Trophoblast cell (in vitro differentiated cells and primary cell): ENCODE measurements at regions not wholly inside any gene's neighbourhood (a gene's known extent, or its start where the extent isn't known, plus 50 kb on each side); places are given as distances from the start of the nearest gene placed in this dataset.

Source experiments
- DNase-seq, 2 donors: peaks; one replicate each; pipeline ENCODE4 v3.0.0-alpha.2; 2016
- H2AFZ ChIP-seq: 2 replicates; pipeline ENCODE4 v1.6.1; 2013; ENCODE audit warnings: low read length, moderate library complexity, mild to moderate bottlenecking; ENCODE audit not compliant: insufficient read depth, poor library complexity
- H2AK5ac ChIP-seq: 2 replicates; pipeline ENCODE4 v1.6.1; 2013; ENCODE audit warnings: mild to moderate bottlenecking, low read length
- H2BK120ac ChIP-seq: 2 replicates; pipeline ENCODE4 v1.6.1; 2013; ENCODE audit warnings: low read length, mild to moderate bottlenecking, moderate library complexity; ENCODE audit not compliant: insufficient read depth, poor library complexity
- H2BK12ac ChIP-seq: 2 replicates; pipeline ENCODE4 v1.6.1; 2013; ENCODE audit warnings: mild to moderate bottlenecking, low read length, moderate library complexity
- H2BK5ac ChIP-seq: 2 replicates; pipeline ENCODE4 v1.6.1; 2013; ENCODE audit warnings: low read length, low read depth, moderate library complexity, mild to moderate bottlenecking; ENCODE audit not compliant: poor library complexity
- H3K14ac ChIP-seq: 2 replicates; pipeline ENCODE4 v1.6.1; 2013; ENCODE audit warnings: mild to moderate bottlenecking, low read length
- H3K18ac ChIP-seq: 2 replicates; pipeline ENCODE4 v1.6.1; 2013; ENCODE audit warnings: mild to moderate bottlenecking, low read length
- H3K23ac ChIP-seq: 2 replicates; pipeline ENCODE4 v1.6.1; 2013; ENCODE audit warnings: low read length
- H3K27ac ChIP-seq: 2 replicates; pipeline ENCODE4 v1.5.1; 2013; ENCODE audit warnings: low read depth, mild to moderate bottlenecking, inconsistent platforms, low read length, moderate library complexity
- H3K27me3 ChIP-seq: 2 replicates; pipeline ENCODE4 v1.6.1; 2013; ENCODE audit warnings: inconsistent platforms, mild to moderate bottlenecking, low read length, moderate library complexity; ENCODE audit not compliant: insufficient read depth
- H3K36me3 ChIP-seq, 2 experiments: 1 replicate in 1 of 2; 2 replicates in 1 of 2; pipeline ENCODE4 v1.6.1; 2013; ENCODE audit warnings: low read length in 2 of 2, mild to moderate bottlenecking in 2 of 2, moderate library complexity in 1 of 2; ENCODE audit not compliant: insufficient read depth in 2 of 2, control insufficient read depth in 1 of 2
- H3K4ac ChIP-seq: 2 replicates; pipeline ENCODE4 v1.6.1; 2013; ENCODE audit warnings: low read depth, mild to moderate bottlenecking, low read length, moderate library complexity
- H3K4me1 ChIP-seq, 2 experiments: 1 replicate in 1 of 2; 2 replicates in 1 of 2; pipeline ENCODE4 v1.6.1; 2013; ENCODE audit warnings: low read length in 2 of 2, mild to moderate bottlenecking in 2 of 2, moderate library complexity in 1 of 2; ENCODE audit not compliant: insufficient read depth in 2 of 2, control insufficient read depth in 1 of 2
- H3K4me2 ChIP-seq: 2 replicates; pipeline ENCODE4 v1.6.1; 2013; ENCODE audit warnings: inconsistent platforms, mild to moderate bottlenecking, low read length, moderate library complexity
- H3K4me3 ChIP-seq: 2 replicates; pipeline ENCODE4 v1.5.1; 2013; ENCODE audit warnings: mild to moderate bottlenecking, low read depth, low read length, inconsistent platforms
- H3K79me1 ChIP-seq: one replicate; pipeline ENCODE4 v1.6.1; 2013; ENCODE audit warnings: low read length
- H3K79me2 ChIP-seq: 2 replicates; pipeline ENCODE4 v1.6.1; 2013; ENCODE audit warnings: low read length, mild to moderate bottlenecking; ENCODE audit not compliant: control insufficient read depth, insufficient read depth, poor library complexity
- H3K9ac ChIP-seq: 2 replicates; pipeline ENCODE4 v1.6.1; 2013; ENCODE audit warnings: mild to moderate bottlenecking, low read length
- H3K9me3 ChIP-seq: 2 replicates; pipeline ENCODE4 v1.6.1; 2013; ENCODE audit warnings: low read depth, mild to moderate bottlenecking, control low read depth, inconsistent platforms, low read length; ENCODE audit not compliant: insufficient read depth
- H4K12ac ChIP-seq: 2 replicates; pipeline ENCODE4 v1.6.1; 2013; ENCODE audit warnings: low read depth, mild to moderate bottlenecking, low read length, moderate library complexity
- H4K8ac ChIP-seq: 2 replicates; pipeline ENCODE4 v1.6.1; 2013; ENCODE audit warnings: low read depth, mild to moderate bottlenecking, low read length, moderate library complexity
- H4K91ac ChIP-seq: one replicate; pipeline ENCODE4 v1.6.1; 2013; ENCODE audit warnings: low read depth, mild to moderate bottlenecking, low read length, moderate library complexity
- WGBS: extraction: QIAGEN DNeasy Blood & Tissue Kit; methylation state at CpG from one replicate; pipeline ENCODE4 v1.1.7; 2013; ENCODE audit warnings: missing lambda C conversion rate; ENCODE audit not compliant: insufficient read length, insufficient coverage; ENCODE audit errors: extremely low coverage; 5-methylcytosine and 5-hydroxymethylcytosine counted together

DNA sequence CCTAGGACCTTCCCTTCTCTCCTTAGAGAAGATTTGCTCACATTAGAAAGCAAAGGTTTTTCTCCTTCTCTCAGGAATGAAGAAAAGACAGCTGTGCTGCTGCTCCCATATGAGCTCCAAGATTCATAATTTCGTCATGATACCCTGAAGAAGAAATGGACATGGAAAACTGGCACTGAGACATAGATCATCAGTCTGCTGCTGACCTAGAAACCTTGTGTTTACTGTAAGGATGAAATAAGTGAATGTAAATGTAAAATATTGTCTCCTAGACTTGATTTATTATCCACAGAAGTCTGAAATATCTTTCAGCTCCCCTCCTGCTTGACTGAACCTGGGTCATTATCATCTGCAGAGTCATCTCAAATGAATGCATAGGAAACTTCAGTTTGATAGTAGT lies 77.9 kb downstream of the ZC3H11B start:
- no peak overlapping the region for H3K9ac ChIP-seq
- no peak overlapping the region for H4K91ac ChIP-seq
- no peak overlapping the region for H3K4ac ChIP-seq
- H3K4me2 ChIP-seq, result no peak overlapping the region
- peak overlapping the region; percentile 22 for H3K27ac ChIP-seq
- H3K79me2 ChIP-seq, result no peaks in the 10 kb centered on the region
- H3K27me3 ChIP-seq, result no peaks in the 10 kb centered on the region
- peaks cover 0 to 8% of the 10 kb centered on the region in 2 experiments for H3K4me1 ChIP-seq
- peak overlapping the region; percentile 40 for H2BK5ac ChIP-seq
- H4K12ac ChIP-seq, result no peak overlapping the region
- no peak overlapping the region for H2BK12ac ChIP-seq
- H2BK120ac ChIP-seq, result no peak overlapping the region
- WGBS, result no CpG with 5 or more reads among the region's 1 CpG
- no peak overlapping the region for H4K8ac ChIP-seq
- no peak for DNase-seq
- H3K14ac ChIP-seq, result no peak overlapping the region
- no peak overlapping the region for H2AFZ ChIP-seq
- H3K9me3 ChIP-seq, result no peaks in the 10 kb centered on the region
- H2AK5ac ChIP-seq, result no peak overlapping the region
- H3K79me1 ChIP-seq, result peaks cover 12% of the 10 kb centered on the region
- no peak overlapping the region for H3K23ac ChIP-seq
- no peak overlapping the region for H3K18ac ChIP-seq
- H3K36me3 ChIP-seq, result no peaks in the 10 kb centered on the region
- H3K4me3 ChIP-seq, result no peak overlapping the region

DNA sequence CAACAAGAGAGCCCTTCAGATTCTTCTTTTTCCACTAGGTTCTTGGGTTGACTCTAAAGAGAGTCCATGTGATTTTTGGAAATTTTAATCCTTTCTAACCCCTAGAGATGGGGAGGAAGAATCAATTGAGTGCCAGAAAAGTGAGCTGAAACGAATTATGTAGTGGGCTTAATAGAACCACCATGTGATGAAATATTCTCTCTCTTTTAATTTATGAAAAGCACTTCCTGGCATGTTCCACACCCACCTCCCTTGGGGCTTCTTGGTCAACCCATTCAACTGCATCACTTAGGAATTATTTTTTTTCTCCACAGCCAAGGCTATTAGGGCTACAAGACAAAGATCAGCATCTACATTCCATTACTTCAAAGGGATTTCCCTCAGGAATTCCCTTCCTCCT lies 79.6 kb downstream of the ZC3H11B start:
- H3K9me3 ChIP-seq, result no peaks in the 10 kb centered on the region
- no peaks in the 10 kb centered on the region for H3K79me2 ChIP-seq
- no peak overlapping the region for H3K4me3 ChIP-seq
- H3K79me1 ChIP-seq, result peaks cover 9% of the 10 kb centered on the region
- H2BK12ac ChIP-seq, result no peak overlapping the region
- H3K4ac ChIP-seq, result no peak overlapping the region
- no peak overlapping the region for H3K18ac ChIP-seq
- no peak overlapping the region for H4K8ac ChIP-seq
- peaks cover 0 to 8% of the 10 kb centered on the region in 2 experiments for H3K4me1 ChIP-seq
- no peak overlapping the region for H3K14ac ChIP-seq
- no peak overlapping the region for H4K91ac ChIP-seq
- H2BK5ac ChIP-seq, result no peak overlapping the region
- no peak overlapping the region for H3K27ac ChIP-seq
- no peak overlapping the region for H3K23ac ChIP-seq
- WGBS, result no CpG with 5 or more reads among the region's 1 CpG
- H4K12ac ChIP-seq, result no peak overlapping the region
- DNase-seq, result peak in 1 of 2 donors; percentile 24
- H2AFZ ChIP-seq, result no peak overlapping the region
- no peaks in the 10 kb centered on the region for H3K36me3 ChIP-seq
- H3K4me2 ChIP-seq, result no peak overlapping the region
- no peak overlapping the region for H3K9ac ChIP-seq
- no peaks in the 10 kb centered on the region for H3K27me3 ChIP-seq
- H2BK120ac ChIP-seq, result no peak overlapping the region
- no peak overlapping the region for H2AK5ac ChIP-seq

DNA sequence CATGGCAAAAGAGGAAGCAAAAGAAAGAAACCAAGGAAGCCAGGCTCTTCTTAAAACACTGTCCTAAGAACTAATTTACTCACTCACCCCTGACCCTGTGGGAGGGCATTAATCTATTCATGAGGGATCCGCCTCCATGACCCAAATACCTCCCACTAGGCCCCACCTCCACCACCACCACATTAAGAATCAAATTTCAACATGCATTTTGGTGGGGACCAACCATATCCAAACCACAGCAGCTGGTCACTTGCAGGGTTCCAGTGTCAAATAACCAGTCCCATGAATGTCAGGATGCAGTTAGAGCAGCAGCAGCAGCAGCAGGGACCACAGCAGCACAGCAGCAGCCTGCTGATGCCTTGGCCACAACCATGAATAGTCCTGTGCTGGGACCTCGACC lies 83.8 kb downstream of the ZC3H11B start:
- H3K9ac ChIP-seq, result no peak overlapping the region
- peak overlapping the region; percentile 13 for H4K91ac ChIP-seq
- no peak overlapping the region for H3K18ac ChIP-seq
- no peaks in the 10 kb centered on the region for H3K79me1 ChIP-seq
- H2AK5ac ChIP-seq, result no peak overlapping the region
- peaks cover 0 to 2% of the 10 kb centered on the region in 2 experiments for H3K4me1 ChIP-seq
- H3K4ac ChIP-seq, result no peak overlapping the region
- H3K36me3 ChIP-seq, result no peaks in the 10 kb centered on the region
- no peak overlapping the region for H2AFZ ChIP-seq
- no peak overlapping the region for H2BK5ac ChIP-seq
- H4K8ac ChIP-seq, result no peak overlapping the region
- H2BK12ac ChIP-seq, result no peak overlapping the region
- H2BK120ac ChIP-seq, result no peak overlapping the region
- H3K14ac ChIP-seq, result no peak overlapping the region
- H3K4me2 ChIP-seq, result no peak overlapping the region
- H3K27me3 ChIP-seq, result no peaks in the 10 kb centered on the region
- H3K23ac ChIP-seq, result no peak overlapping the region
- no peak overlapping the region for H4K12ac ChIP-seq
- no peak overlapping the region for H3K27ac ChIP-seq
- WGBS, result no CpG with 5 or more reads among the region's 2 CpGs
- no peaks in the 10 kb centered on the region for H3K9me3 ChIP-seq
- no peaks in the 10 kb centered on the region for H3K79me2 ChIP-seq
- no peak for DNase-seq
- no peak overlapping the region for H3K4me3 ChIP-seq

DNA sequence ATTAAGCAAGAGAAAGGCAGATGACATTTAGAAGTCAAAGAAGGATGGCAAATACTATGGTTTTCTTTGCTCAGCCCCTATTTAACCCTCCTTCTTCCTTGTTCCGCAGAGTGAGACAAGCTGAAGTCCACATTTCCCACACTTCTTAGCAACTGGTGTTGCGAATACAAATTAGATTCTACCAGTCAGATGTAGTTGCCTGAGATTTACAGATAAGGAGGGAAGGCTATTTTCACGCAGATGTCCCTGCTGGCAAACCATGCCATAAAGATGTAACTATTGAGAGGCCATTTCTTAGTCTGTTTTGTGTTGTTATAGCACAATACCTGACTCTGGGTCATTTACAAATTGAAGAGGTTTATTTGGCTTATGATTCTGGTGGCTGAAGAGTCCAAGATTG lies 84.3 kb downstream of the ZC3H11B start:
- no CpG with 5 or more reads among the region's 3 CpGs for WGBS
- Histone ChIP-seq H3K36me3 (no peaks in the 10 kb centered on the region), H2BK5ac (no peak overlapping the region), H3K79me1 (no peaks in the 10 kb centered on the region), H4K91ac (no peak overlapping the region), H3K79me2 (no peaks in the 10 kb centered on the region), H3K14ac (no peak overlapping the region), H4K8ac (no peak overlapping the region), H3K27ac (no peak overlapping the region), H3K4me3 (no peak overlapping the region), H2BK120ac (no peak overlapping the region), H3K4ac (no peak overlapping the region), H3K9me3 (no peaks in the 10 kb centered on the region), H2AFZ (no peak overlapping the region), H3K27me3 (no peaks in the 10 kb centered on the region), H2BK12ac (no peak overlapping the region), H3K9ac (no peak overlapping the region), H3K23ac (no peak overlapping the region), H2AK5ac (no peak overlapping the region), H3K4me2 (no peak overlapping the region), H3K18ac (no peak overlapping the region), H4K12ac (no peak overlapping the region), H3K4me1 (peaks cover 0 to 2% of the 10 kb centered on the region in 2 experiments)
- DNase-seq, result no peak
